ENCODE measurements at regions not wholly inside any gene's neighbourhood (a gene's known extent, or its start where the extent isn't known, plus 50 kb on each side); places are given as distances from the start of the nearest gene placed in this dataset.

DNA sequence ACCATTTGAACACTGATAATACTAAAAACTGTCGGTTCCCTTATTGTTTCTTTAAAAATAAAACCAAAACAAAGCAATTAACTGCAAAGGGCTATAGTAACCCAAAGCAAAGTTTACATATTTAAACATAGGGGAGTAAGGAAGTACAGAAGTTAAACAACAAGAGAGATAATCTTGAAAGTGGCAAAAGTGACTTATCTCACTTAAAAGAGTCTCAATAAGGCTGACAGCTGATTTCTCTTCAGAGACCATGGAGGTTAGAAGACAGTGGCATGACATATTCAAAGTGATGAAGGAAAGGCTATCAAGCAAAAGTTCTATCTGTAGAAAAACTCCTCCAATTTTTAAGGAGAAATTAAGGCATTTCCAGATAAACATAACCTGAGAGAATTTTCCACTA lies 233.5 kb upstream of the HDAC9 start:
- no peak for DNase-seq

DNA sequence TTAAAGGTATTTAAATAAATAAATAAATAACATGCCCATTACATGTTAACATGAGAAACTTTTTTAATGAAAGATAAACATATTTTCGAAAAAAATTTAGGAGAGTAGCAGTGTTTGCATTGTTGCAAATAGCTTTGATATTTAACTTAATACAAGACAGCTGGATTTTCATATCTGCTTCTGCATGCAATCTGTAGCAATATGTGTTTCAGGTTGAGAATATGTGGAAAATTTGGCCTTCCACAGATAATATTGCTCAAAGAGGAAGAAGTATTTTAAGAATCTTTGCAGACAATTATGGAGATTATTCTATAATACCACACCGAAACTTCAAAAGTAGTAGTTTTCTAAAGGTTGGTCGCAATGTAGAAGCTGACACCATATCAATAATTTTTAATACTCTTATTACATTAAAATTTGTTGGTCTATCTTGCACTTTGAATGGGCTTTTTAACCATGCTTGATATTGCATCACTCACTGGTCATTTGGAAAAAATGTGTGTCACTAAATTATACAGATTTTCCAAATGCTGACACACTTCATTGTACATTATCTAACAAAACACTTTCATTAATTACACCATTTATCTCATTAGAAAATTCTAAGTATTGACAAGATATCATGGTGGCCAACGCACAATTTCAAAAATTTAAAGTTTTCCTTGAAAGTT lies 229.8 kb upstream of the HDAC9 start:
- DNase-seq, result no peak

DNA sequence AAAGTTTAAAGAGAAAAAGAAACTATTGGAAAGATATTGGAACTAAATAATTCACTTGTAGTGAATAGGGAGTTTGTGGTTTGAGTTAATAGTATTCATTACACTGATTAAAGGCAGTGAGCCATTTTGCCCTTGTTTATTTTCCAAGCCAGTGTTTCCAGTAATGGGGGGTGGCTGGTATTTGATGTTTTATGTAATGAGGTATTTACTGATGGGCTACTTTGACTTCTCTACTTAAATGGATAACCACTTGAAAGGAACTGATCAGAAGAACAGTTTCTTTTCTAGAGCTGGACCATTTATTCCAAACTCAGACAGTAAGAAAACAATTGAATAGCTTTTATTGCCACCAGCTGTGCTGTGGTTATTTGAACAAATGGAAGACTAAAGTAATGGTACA lies 227.0 kb upstream of the HDAC9 start:
- DNase-seq, result no peak

DNA sequence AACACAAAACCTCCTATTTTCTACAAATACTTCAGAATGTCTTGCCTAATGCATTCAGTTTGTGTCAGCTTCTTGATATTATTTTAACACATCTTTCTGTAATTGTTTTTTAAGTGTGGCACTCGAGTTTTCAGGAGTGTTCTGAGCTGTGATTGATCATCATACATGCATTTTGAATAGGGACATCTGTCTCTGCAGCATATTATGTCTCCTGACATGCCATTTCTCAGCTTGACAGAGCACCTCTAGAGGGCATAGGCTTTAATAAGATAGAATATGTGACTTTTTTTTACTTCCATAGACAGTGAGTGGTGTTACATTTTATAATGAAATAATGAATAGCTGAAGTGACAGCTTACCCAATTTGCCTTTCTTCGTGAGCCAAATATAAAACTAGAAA lies 219.2 kb upstream of the HDAC9 start:
- no peak for DNase-seq

DNA sequence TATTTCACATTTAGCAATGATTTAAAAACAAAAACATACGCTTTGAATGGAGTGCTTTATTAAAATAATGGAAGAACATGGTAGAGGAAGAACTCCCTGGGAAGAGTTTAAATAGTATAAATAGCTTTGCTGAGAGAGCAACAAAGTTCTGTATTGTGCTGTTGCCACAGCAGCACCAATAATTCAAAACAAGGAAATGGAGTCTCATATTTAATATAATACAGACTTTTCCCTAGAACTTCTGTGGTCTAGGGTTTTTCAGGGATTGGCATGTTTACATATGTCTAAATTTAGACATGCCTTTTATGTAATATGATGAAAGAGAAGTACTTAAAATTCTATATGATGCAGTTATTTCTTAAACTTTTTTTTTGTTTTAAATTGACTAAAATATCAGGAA lies 217.2 kb upstream of the HDAC9 start:
- no peak for DNase-seq

DNA sequence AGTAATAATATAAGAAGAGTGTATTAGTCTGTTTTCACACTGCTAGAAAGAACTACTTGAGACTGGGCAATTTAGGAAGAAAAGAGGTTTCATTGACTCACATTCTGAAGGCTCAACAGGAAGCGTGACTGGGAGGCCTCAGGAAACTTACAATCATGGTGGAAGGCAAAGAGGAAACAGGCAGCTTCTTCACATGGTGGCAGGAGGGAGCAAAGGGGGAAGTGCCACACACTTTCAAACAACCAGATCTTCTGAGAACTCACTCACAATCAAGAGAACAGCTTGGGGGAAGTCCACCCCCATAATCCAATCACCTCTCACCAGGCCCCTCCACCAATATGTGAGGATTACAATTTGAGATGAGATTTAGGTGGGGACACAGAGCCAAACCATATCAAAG lies 212.5 kb upstream of the HDAC9 start:
- no peak for DNase-seq

DNA sequence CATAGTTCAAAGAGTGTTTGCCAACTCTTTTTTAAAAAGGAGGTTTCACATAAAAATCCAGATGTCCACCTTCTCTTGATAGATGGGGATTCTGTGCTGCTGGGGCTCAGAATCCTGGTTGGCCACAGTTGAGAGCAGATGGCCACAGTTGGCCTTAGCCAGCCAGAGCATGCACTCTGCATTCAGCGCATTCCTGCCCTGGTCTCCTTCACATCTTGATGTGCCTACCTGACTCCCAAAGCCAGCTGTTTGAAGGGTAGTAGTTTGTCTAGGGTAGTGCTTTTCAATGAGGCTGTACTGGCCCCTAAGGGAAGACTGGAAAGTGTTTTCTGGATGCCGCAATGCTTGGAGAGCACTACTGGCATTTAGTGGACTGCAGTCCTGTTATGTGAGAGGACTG lies 208.1 kb upstream of the HDAC9 start:
- no peak for DNase-seq

DNA sequence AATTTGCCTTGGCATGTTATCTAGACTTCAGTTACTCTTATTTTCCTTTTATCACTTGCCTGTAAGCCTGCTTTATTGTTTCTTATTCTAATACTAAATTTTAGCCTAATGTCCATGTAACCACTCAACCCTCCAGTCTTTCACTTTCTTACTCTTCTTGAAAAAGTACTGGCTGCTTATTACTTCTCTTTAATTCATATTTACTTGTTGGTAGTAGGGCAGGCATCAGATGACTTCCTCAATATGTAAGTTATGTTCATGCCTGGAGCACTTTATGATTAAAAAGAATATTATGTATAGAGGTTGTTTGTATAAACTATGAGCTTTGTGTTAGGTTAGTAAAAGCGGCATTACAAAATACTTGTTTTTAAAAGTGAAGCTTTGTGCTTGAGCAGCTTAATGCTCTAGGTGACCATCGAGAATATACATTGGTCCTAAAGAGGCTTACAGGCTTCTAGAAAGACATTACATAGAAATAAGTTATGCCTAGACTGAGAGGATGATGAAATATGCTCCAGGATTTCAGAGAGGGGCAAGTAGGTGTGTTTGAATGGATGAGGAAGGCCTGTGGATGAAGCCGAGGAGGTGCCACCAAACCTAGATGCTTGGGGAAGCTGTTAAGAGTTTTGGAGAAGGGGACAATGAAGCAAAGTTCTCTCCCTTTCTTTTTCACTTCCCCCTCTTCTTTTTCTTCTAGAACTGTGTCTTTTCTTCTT lies 207.1 kb upstream of the HDAC9 start:
- DNase-seq, result no peak

DNA sequence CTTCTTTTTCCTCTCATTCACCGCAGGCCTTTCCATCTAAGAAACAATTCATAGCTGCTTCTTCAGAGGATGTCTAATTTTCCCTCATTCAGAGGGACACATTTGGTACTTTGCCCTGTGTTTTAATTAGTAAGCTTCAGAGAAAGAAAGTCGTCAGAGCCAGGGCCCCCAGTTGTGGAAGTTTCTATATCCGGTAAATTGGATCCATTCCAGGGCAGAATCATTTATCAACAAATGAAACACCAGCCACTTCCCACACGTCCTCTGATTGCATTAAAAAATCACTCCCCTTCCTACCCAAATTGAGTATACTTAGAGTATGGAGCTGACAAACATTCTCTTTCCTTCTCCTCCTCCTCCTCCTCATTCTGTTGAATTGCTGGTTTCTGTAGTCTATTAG lies 205.8 kb upstream of the HDAC9 start:
- DNase-seq, result no peak

DNA sequence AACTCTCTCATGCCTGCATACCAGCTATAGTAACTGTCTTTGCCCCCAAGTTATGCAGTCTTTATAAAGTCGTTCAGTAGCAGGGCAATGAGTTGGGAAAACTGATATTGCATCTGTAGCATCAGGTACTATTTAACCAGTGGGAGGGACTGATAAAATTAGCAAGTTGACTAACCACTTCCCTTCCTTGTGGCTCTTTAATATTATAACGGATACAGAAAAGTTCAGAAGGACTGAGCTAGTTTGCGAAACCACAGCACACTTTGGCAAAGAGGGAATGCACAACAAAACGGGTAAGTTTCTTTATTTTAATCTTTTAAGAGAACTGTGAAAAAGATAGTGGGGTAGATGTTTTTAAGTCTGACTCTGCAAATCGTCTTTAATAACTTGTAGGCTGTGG lies 205.3 kb upstream of the HDAC9 start:
- DNase-seq, result no peak

DNA sequence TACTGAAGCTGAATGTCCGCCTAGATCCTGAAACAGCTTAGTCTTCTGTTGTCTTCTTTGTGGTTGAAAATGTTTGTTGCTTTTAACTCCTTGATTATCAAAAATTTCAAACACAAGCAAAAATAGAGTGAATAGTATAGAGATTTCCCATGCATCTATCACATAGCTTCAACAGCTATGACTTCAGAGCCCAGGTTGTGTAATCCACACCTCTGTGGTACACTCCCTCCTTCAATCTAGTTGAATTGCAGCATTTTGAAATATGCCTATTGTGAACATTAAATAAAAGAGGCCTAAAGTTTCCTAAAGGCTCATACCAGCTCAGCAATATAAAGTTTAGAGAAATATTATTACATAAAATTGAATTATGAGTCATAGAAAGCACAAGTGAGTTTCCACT lies 204.7 kb upstream of the HDAC9 start:
- no peak for DNase-seq

DNA sequence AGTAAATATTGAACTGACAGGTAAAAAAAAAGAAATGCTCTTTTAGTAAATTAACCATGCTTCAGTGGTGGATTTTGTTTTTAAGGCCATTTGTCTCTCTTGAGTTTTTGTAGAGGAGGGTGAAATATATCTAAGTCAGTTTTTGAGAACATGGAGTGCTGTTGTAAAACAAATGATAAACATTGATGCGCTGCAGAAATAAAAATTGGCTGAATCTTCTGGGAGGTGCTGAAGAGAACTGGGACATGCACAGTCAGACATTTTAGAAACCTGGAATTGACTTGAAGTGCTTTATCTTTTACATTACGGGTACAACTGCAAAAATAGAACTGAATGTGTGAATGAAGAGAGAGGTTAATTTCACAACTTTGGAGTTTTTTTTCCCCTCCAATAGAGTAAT lies 203.0 kb upstream of the HDAC9 start:
- DNase-seq, result no peak

DNA sequence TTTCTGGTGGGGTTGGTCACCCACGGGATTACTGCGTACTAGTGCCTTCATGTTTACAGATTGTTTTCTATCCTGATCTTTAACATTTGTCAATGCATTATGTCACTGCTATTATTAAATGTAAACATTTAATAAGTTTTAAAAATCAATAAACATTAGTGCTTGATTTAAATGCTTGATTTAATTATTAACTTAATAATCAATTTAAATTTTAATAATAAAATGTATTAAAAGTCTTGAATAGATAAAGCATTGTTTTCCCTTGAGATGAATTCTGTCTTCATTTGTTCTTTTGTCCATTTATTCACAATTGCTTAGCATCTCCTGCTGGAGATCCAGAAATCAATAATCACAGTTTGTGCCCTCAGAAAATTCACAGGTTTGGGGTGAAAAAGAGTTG lies 201.8 kb upstream of the HDAC9 start:
- no peak for DNase-seq

DNA sequence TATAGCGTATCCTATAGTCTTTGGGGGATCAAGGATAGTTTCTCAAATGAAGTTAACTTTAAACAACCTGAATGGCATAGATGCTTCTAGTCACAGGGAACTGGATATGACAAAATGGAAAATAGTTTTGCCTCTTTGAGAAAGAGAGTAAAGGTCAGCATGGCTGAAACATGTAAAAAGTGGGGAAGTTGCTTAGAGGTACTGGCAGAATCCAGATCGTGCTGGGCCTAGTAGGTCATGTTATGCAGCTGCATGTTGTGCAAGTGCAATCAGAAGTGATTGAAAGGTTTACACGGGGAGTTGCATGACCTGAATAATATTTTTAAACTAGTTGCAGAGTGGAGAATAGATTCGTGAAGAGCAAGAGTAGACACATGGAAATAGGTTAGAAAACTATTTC lies 201.1 kb upstream of the HDAC9 start:
- no peak for DNase-seq

DNA sequence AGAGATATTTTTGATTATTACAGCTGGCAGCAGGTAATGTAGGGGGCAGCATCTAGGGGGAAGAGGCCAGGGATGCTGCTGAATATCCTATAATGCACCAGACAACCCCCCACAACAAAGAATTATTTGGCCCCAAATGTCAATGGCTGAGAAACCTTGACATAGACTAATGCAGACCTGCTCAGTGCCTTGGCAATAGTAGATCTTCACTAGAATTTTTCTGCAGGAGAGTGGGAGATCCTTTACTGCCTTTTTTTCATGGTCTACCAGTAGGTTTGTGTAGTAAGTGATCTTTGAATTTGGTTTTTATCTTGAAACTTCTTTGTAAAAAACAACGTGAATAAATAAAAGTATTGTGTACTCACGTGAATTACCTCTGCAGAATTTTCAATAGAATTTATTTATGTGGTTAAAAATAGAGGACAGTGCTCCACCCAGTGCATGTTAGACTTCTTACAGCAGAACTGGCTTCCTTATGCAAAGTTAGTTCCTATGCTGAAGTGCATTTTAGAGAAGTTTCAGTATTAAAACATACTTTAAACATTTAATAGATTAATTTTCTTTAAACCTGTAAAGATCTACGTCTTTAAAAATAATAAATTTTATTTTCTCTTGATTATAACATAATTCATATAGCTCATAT lies 199.6 kb upstream of the HDAC9 start:
- DNase-seq, result no peak

DNA sequence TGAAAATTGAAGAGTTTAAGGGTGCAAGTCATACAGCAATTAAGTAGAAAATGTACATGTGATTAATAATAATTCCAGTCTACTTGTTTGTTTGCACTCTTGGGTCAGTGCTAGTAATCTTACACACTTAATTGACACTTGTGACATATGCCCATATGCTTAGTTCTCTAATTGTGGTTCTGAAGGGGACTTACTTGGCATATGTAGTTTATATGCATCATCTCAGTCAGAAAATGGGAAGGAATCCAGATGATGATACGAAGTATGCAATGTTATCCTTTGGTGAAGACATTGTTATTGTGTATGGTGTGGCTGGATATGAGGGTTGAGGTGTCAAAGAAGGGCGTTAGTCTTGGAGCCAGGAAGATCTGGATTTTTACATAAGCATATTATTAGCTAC lies 193.5 kb upstream of the HDAC9 start:
- no peak for DNase-seq

DNA sequence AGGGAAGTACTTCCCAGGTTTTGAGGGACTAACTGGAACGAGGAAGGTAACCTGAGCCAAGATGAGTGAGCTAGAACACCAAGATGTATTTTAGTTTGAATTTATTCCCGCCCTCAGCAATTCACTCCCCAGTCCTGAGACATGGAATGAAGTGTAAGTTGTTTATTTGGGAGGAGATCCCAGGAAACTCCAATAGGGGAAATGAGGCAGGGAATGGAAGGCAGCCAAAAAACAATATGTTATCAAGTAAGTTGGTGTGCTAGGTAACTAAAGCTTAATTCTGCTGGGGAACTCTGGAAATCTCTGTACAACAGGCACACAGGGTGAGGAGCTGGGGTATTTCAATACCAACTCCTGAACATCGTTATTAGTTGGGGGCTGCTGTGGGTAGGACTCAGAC lies 189.7 kb upstream of the HDAC9 start:
- no peak for DNase-seq

DNA sequence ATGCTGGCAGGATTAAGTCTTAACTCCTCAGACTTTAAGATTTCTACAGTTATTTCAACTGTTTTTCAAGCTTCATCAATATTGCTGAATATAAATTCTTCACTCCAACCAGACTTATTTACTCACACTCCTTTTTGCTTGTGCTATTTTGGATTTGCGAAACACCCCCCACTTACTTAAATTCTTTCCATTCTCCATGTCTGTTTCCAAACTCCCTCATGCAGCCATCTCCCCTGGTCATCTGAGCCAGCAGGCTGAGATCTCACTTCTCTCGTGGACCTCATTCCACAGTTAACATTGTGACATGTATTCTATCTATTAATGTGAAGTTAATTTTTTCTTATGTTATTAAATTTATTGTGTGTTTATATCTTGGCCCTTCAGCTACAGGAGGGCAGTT lies 188.9 kb upstream of the HDAC9 start:
- DNase-seq, result no peak

DNA sequence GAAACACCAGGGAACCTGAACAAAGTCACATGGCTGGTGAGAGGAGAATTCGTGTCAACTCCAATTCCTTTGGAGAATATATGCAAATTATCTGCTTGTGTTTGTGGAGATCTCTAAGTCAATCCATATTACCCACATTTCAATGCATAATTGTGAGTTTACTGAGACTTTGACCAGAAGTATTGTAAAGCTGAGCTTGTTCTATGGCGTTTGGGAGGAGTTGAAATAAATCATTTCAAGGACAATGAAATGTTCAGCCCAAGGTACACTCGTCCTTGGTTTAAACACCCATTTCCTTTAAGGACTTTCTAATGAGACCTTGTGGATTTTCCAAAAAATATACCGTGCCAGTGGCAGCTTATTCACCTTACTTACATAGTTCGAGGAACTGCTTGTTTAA lies 186.6 kb upstream of the HDAC9 start:
- DNase-seq, result no peak

DNA sequence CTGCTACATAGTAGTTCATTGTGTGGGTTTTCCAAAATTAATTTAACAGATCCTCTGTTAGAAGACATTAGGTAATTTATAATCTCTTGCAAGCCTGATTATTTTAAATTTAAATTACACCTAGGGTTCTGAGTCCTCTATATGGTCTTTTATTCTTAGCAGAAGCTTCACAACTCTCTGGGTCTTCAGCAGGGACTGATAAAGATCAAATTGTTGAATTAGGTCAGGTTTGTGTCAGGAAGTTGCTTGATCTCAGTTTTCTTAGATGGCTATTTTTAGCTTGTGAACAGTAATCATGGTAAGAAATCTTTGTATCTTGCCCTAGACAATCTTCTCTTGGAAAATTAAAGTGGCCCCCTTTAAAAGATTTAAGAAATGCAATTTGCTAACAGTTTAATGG lies 183.1 kb upstream of the HDAC9 start:
- DNase-seq, result no peak

DNA sequence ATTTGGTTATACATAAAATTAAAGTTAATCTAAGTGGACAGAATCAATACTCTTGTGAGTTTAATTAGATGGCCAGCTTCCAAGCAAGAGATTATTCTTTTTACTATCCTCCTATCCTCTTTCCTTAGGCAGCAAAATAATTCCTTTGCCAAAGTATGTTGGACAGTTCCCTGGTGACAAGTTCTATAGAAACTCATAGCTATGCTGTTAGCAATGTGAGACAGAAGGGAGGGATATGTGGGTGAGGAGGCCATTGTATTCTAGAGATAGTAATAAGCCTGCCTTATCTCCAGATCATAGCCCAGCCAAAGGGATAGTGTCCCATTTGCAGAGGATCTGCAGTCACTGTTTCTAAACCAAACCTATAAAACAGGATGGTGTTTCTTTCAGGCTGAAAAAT lies 181.6 kb upstream of the HDAC9 start:
- no peak for DNase-seq

DNA sequence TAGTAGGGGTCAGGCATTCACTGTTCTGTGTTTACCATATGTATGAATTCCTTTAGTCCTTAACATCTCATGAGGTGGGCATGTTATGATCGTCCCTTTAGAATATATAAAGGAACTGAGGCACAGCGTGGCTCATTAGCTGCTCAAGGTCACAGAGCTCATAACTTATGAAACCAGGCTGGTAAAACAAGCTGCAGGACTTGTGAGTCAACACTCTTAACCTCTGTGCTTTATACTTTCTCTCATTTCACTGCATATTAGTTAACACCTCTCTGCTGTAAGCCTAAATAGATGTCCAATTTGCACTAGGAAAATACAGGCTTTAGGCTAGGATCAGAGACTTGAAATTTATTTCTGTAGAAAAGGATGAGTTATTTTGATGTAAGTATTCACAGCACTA lies 180.3 kb upstream of the HDAC9 start:
- no peak for DNase-seq

DNA sequence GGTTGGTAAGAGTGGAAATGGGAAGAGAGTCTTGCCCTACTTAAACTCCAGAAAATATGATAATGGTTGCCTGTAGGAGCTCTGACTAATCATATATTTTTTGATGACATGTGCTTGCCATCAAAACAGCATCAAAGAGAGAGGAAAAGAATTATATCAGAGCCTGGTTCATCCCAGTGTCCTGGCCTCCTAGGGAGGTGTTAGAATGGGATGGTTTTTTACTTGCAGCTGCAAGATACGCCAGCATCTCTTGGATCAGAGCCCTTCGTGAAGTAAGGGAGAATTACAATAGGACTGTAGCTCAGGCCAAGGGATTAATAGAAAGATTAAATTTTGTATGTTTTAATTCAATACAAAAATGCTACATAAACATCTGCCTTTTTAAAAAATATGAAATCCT lies 177.6 kb upstream of the HDAC9 start:
- no peak for DNase-seq

DNA sequence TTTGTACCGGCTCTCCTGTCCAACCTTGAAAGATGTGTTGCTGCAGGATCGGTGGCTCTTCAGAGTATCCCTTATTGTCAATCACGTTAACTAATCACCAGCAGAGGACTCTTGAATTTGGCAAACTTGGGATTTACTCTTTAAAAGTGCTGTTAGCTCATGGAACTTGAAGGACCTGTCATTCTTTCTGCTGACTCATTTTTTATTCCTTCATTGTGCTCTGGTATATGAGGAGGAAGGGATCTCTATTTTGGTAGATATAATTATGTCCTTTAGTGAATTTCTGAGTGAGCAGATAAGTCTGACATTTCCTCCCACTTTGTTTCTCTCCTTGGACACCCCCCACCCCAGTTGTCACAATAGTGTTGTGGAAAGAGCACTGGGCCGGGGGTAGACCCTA lies 175.1 kb upstream of the HDAC9 start:
- DNase-seq, result no peak
